ENCODE measurements at regions not wholly inside any gene's neighbourhood (a gene's known extent, or its start where the extent isn't known, plus 50 kb on each side); places are given as distances from the start of the nearest gene placed in this dataset.

- Mint-ChIP-seq H3K27me3 (ENCODE audit: unreplicated experiment) (no peaks in the 10 kb centered on the region), H3K4me3 (ENCODE audit: unreplicated experiment) (no peak overlapping the region), H3K36me3 (ENCODE audit: low read depth, unreplicated experiment) (no peaks in the 10 kb centered on the region), H3K4me1 (ENCODE audit: unreplicated experiment) (peaks cover 3% of the 10 kb centered on the region), H3K9me3 (ENCODE audit: unreplicated experiment) (no peaks in the 10 kb centered on the region), H3K27ac (ENCODE audit: unreplicated experiment) (no peak overlapping the region)
- DNase-seq (ENCODE audit: low spot score), result no peak
- TF ChIP-seq, protein P1, sequence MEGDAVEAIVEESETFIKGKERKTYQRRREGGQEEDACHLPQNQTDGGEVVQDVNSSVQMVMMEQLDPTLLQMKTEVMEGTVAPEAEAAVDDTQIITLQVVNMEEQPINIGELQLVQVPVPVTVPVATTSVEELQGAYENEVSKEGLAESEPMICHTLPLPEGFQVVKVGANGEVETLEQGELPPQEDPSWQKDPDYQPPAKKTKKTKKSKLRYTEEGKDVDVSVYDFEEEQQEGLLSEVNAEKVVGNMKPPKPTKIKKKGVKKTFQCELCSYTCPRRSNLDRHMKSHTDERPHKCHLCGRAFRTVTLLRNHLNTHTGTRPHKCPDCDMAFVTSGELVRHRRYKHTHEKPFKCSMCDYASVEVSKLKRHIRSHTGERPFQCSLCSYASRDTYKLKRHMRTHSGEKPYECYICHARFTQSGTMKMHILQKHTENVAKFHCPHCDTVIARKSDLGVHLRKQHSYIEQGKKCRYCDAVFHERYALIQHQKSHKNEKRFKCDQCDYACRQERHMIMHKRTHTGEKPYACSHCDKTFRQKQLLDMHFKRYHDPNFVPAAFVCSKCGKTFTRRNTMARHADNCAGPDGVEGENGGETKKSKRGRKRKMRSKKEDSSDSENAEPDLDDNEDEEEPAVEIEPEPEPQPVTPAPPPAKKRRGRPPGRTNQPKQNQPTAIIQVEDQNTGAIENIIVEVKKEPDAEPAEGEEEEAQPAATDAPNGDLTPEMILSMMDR (IDR thresholded peaks at IDR 0.05; ENCODE audit: unreplicated experiment), result no peak
Measured at GRCh38 chr2:18663861-18664260, 74.5 kb upstream of the NT5C1B start.

- Mint-ChIP-seq H3K4me1 (ENCODE audit: unreplicated experiment) (peaks cover 3% of the 10 kb centered on the region), H3K27ac (ENCODE audit: unreplicated experiment) (no peak overlapping the region), H3K27me3 (ENCODE audit: unreplicated experiment) (no peaks in the 10 kb centered on the region), H3K36me3 (ENCODE audit: low read depth, unreplicated experiment) (no peaks in the 10 kb centered on the region), H3K4me3 (ENCODE audit: unreplicated experiment) (no peak overlapping the region), H3K9me3 (ENCODE audit: unreplicated experiment) (no peaks in the 10 kb centered on the region)
- DNase-seq (ENCODE audit: low spot score), result no peak
- TF ChIP-seq, protein P1 (IDR thresholded peaks at IDR 0.05; ENCODE audit: unreplicated experiment), result no peak
Measured at GRCh38 chr2:18662689-18663088, 73.3 kb upstream of the NT5C1B start.

GRCh38 chr2:18659915-18660314 is 70.5 kb upstream of the NT5C1B start:
- no peaks in the 10 kb centered on the region for H3K27me3 Mint-ChIP-seq (ENCODE audit: unreplicated experiment)
- DNase-seq (ENCODE audit: low spot score), result no peak
- no peaks in the 10 kb centered on the region for H3K9me3 Mint-ChIP-seq (ENCODE audit: unreplicated experiment)
- peaks cover 3% of the 10 kb centered on the region for H3K4me1 Mint-ChIP-seq (ENCODE audit: unreplicated experiment)
- no peak overlapping the region for H3K27ac Mint-ChIP-seq (ENCODE audit: unreplicated experiment)
- TF ChIP-seq, protein P1 (IDR thresholded peaks at IDR 0.05; ENCODE audit: unreplicated experiment), result no peak
- no peaks in the 10 kb centered on the region for H3K36me3 Mint-ChIP-seq (ENCODE audit: low read depth, unreplicated experiment)
- H3K4me3 Mint-ChIP-seq (ENCODE audit: unreplicated experiment), result no peak overlapping the region

DNA sequence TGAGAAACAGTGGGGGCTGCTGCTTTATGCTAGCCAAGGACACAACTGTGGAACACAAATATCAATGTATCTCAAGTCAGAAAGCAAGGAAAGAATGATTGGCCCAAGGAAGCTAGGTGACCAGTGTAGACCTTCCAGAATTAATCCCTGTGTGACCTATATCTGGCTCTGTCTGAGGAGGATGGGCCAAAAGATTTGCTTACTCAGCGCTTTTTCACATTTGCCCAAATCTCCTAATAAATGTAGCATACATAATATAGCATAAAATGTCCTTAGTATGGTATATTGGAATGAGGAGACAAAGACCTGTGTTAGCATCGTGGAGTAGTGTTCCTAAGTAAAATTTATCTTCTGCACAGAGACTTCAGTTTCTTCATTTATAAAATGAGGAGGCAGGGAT is 66.7 kb upstream of the NT5C1B start:
- Mint-ChIP-seq H3K36me3 (ENCODE audit: low read depth, unreplicated experiment) (no peaks in the 10 kb centered on the region), H3K27me3 (ENCODE audit: unreplicated experiment) (no peaks in the 10 kb centered on the region), H3K4me1 (ENCODE audit: unreplicated experiment) (no peaks in the 10 kb centered on the region), H3K9me3 (ENCODE audit: unreplicated experiment) (no peaks in the 10 kb centered on the region), H3K27ac (ENCODE audit: unreplicated experiment) (no peak overlapping the region), H3K4me3 (ENCODE audit: unreplicated experiment) (no peak overlapping the region)
- no peak for DNase-seq (ENCODE audit: low spot score)
- TF ChIP-seq, protein P1 (IDR thresholded peaks at IDR 0.05; ENCODE audit: unreplicated experiment), result no peak

GRCh38 chr2:18651842-18652774 is 62.7 kb upstream of the NT5C1B start:
- Mint-ChIP-seq H3K27me3 (ENCODE audit: unreplicated experiment) (no peaks in the 10 kb centered on the region), H3K4me3 (ENCODE audit: unreplicated experiment) (no peak overlapping the region), H3K36me3 (ENCODE audit: low read depth, unreplicated experiment) (no peaks in the 10 kb centered on the region), H3K27ac (ENCODE audit: unreplicated experiment) (no peak overlapping the region), H3K9me3 (ENCODE audit: unreplicated experiment) (no peaks in the 10 kb centered on the region), H3K4me1 (ENCODE audit: unreplicated experiment) (no peaks in the 10 kb centered on the region)
- TF ChIP-seq, protein P1 (IDR thresholded peaks at IDR 0.05; ENCODE audit: unreplicated experiment), result no peak
- no peak for DNase-seq (ENCODE audit: low spot score)
